ENCODE measurements at regions not wholly inside any gene's neighbourhood (a gene's known extent, or its start where the extent isn't known, plus 50 kb on each side); places are given as distances from the start of the nearest gene placed in this dataset.
"Not testable (repeated sequence)": the region's sequence is repeated elsewhere in the genome, so short reads cannot be mapped to it uniquely, and the experiment has no call there.

- no peak for DNase-seq
Measured at GRCh38 chr17:22138861-22139469, 446.6 kb downstream of the KCNJ18 start.

GRCh38 chr17:22142091-22142490 is 449.8 kb downstream of the KCNJ18 start:
- DNase-seq: no peak

GRCh38 chr17:22145605-22146178 is 453.4 kb downstream of the KCNJ18 start:
- no peak for DNase-seq

GRCh38 chr17:22158364-22158763 is 466.0 kb downstream of the KCNJ18 start:
- no peak for DNase-seq

- no peak for DNase-seq
Measured at GRCh38 chr17:22161376-22161775, 469.1 kb downstream of the KCNJ18 start.

GRCh38 chr17:22171631-22172030 is 479.3 kb downstream of the KCNJ18 start:
- DNase-seq: no peak

GRCh38 chr17:22193113-22193512 is 500.8 kb downstream of the KCNJ18 start:
- DNase-seq: no peak

GRCh38 chr17:22200187-22200586 is 507.9 kb downstream of the KCNJ18 start:
- DNase-seq: not testable (repeated sequence)

GRCh38 chr17:22202702-22203101 is 510.4 kb downstream of the KCNJ18 start:
- no peak for DNase-seq

GRCh38 chr17:22203208-22203715 is 510.9 kb downstream of the KCNJ18 start:
- no peak for DNase-seq

GRCh38 chr17:22204076-22204475 is 511.8 kb downstream of the KCNJ18 start:
- not testable (repeated sequence) for DNase-seq

- not testable (repeated sequence) for DNase-seq
Measured at GRCh38 chr17:22210212-22210611, 517.9 kb downstream of the KCNJ18 start.

GRCh38 chr17:22213169-22213568 is 520.8 kb downstream of the KCNJ18 start:
- not testable (repeated sequence) for DNase-seq

GRCh38 chr17:22217135-22217534 is 524.8 kb downstream of the KCNJ18 start:
- DNase-seq: no peak

GRCh38 chr17:22221344-22221743 is 529.0 kb downstream of the KCNJ18 start:
- no peak for DNase-seq

- DNase-seq: not testable (repeated sequence)
Measured at GRCh38 chr17:22226477-22226876, 534.2 kb downstream of the KCNJ18 start.

GRCh38 chr17:22226932-22227331 is 534.6 kb downstream of the KCNJ18 start:
- not testable (repeated sequence) for DNase-seq

GRCh38 chr17:22227699-22228553 is 535.6 kb downstream of the KCNJ18 start:
- peak; percentile 7 for DNase-seq

GRCh38 chr17:22229821-22230220 is 537.5 kb downstream of the KCNJ18 start:
- DNase-seq: not testable (repeated sequence)

- DNase-seq: no peak
Measured at GRCh38 chr17:22233382-22233781, 541.1 kb downstream of the KCNJ18 start.

- no peak for DNase-seq
Measured at GRCh38 chr17:22242472-22242871, 550.1 kb downstream of the KCNJ18 start.

- no peak for DNase-seq
Measured at GRCh38 chr17:22251498-22251897, 559.2 kb downstream of the KCNJ18 start.

- no peak for DNase-seq
Measured at GRCh38 chr17:22253007-22253406, 560.7 kb downstream of the KCNJ18 start.

GRCh38 chr17:22265807-22266206 is 573.5 kb downstream of the KCNJ18 start:
- DNase-seq: no peak

All from NCI-H2171 treated with DMSO at 0.1 percent for 48 hours (cell line).